Lung (tissue), 11 donors: ENCODE measurements at regions not wholly inside any gene's neighbourhood (a gene's known extent, or its start where the extent isn't known, plus 50 kb on each side); places are given as distances from the start of the nearest gene placed in this dataset.

Source experiments
- ATAC-seq: fragments of 200-7000 bp; cut with Tn5 transposase; one replicate; pipeline ENCODE4 v1.9.1; 2020; ENCODE audit warnings: moderate number of reproducible peaks; ENCODE audit not compliant: insufficient read depth, low FRiP score
- DNase-seq, 3 donors: peaks; one replicate each; pipeline ENCODE4 v3.0.0-alpha.2; 2013 to 2017
- H3K27ac ChIP-seq, 2 donors: one replicate each; pipeline ENCODE4 v1.5.1; 2013; ENCODE audit warnings: mild to moderate bottlenecking in 2 of 2, moderate library complexity in 2 of 2, control low read depth in 1 of 2, inconsistent platforms in 1 of 2, low read depth in 1 of 2, low read length in 1 of 2
- H3K27me3 ChIP-seq, 3 donors: one replicate each; pipeline ENCODE4 v1.5.1; 2013; ENCODE audit warnings: low read length in 2 of 3; ENCODE audit not compliant: control insufficient read depth in 3 of 3, insufficient read depth in 3 of 3
- H3K36me3 ChIP-seq, 4 donors: one replicate each; pipeline ENCODE4 v1.5.1; 2013; ENCODE audit warnings: low read length in 4 of 4, mild to moderate bottlenecking in 1 of 4, moderate library complexity in 1 of 4; ENCODE audit not compliant: control insufficient read depth in 4 of 4, insufficient read depth in 4 of 4
- H3K4me1 ChIP-seq, 5 donors: one replicate each; pipeline ENCODE4 v1.5.1; 2013; ENCODE audit warnings: low read length in 5 of 5, mild to moderate bottlenecking in 2 of 5, moderate library complexity in 1 of 5; ENCODE audit not compliant: control insufficient read depth in 5 of 5, insufficient read depth in 5 of 5
- H3K4me3 ChIP-seq: one replicate; pipeline ENCODE4 v1.5.1; 2013; ENCODE audit warnings: mild to moderate bottlenecking, control low read depth, moderate library complexity
- H3K9ac ChIP-seq, 2 donors: one replicate each; pipeline ENCODE4 v1.5.1; 2013; ENCODE audit warnings: low read length in 2 of 2, control low read depth in 1 of 2; ENCODE audit not compliant: insufficient read depth in 1 of 2
- H3K9me3 ChIP-seq, 4 donors: one replicate each; pipeline ENCODE4 v1.5.1; 2013; ENCODE audit warnings: low read length in 3 of 4, mild to moderate bottlenecking in 1 of 4, moderate library complexity in 1 of 4; ENCODE audit not compliant: control insufficient read depth in 4 of 4, insufficient read depth in 3 of 4
- CTCF ChIP-seq: IDR thresholded peaks from 2 replicates; pipeline ENCODE4 v1.5.1; 2012; ENCODE audit warnings: mild to moderate bottlenecking; ENCODE audit errors: control extremely low read depth, extremely low read depth
- WGBS, 2 donors: extraction: QIAGEN DNeasy Blood & Tissue Kit; methylation state at CpG; one replicate each; pipeline ENCODE4 v1.1.7; 2013; 5-methylcytosine and 5-hydroxymethylcytosine counted together
- donor health status: control.
- donor health status: control.
- donor health status: Bipolar disorder and iron deficiency.
- donor health status: healthy.
- donor health status: DM: yes; HTN: yes; CAD: no.

- ATAC-seq (no peak), DNase-seq (no peak)
- H3K27ac ChIP-seq, result no peak overlapping the region
- no peaks in the 10 kb centered on the region for H3K27me3 ChIP-seq
- 94 to 99% methylated on average over 8 of the region's 8 CpGs for WGBS, 2 donors
- H3K4me1 ChIP-seq, result no peaks in the 10 kb centered on the region
- TF ChIP-seq CTCF, result no peak
- H3K9me3 ChIP-seq, result peaks cover 0 to 7% (median 0%) of the 10 kb centered on the region in 4 donors
- no peaks in the 10 kb centered on the region for H3K36me3 ChIP-seq
- H3K4me3 ChIP-seq, result no peak overlapping the region
- no peak overlapping the region for H3K9ac ChIP-seq
Observed at GRCh38 chr15:93239591-93239990, 150.6 kb upstream of the RGMA start.

DNA sequence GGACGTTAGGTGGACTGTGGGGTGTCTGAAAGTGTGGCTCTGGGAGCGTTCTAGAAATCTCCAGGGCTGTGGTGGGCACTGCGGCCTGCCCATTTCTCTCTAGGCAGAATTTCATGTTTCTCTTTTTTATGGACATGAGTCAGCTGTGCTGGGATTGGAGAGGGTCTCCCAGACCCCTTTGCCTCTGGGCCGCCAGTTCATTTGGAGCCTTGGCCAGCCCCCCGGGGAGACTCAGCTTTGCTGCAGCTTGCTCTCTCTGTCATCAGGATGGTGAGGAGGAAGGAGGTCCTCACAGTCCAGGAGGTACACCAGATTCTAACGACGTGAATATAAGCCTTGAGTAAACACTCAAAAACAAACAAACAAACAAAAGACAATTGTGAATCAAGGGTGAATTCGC is 149.6 kb upstream of the RGMA start:
- ATAC-seq, result no peak
- Histone ChIP-seq H3K9ac (no peak overlapping the region), H3K9me3 (peaks cover 0 to 7% (median 0%) of the 10 kb centered on the region in 4 donors), H3K4me3 (no peak overlapping the region), H3K27ac (no peak overlapping the region), H3K4me1 (no peaks in the 10 kb centered on the region), H3K36me3 (no peaks in the 10 kb centered on the region), H3K27me3 (no peaks in the 10 kb centered on the region)
- TF ChIP-seq CTCF, result no peak
- DNase-seq, result no peak
- 81 to 91% methylated on average over 8 of the region's 8 CpGs for WGBS, 2 donors

DNA sequence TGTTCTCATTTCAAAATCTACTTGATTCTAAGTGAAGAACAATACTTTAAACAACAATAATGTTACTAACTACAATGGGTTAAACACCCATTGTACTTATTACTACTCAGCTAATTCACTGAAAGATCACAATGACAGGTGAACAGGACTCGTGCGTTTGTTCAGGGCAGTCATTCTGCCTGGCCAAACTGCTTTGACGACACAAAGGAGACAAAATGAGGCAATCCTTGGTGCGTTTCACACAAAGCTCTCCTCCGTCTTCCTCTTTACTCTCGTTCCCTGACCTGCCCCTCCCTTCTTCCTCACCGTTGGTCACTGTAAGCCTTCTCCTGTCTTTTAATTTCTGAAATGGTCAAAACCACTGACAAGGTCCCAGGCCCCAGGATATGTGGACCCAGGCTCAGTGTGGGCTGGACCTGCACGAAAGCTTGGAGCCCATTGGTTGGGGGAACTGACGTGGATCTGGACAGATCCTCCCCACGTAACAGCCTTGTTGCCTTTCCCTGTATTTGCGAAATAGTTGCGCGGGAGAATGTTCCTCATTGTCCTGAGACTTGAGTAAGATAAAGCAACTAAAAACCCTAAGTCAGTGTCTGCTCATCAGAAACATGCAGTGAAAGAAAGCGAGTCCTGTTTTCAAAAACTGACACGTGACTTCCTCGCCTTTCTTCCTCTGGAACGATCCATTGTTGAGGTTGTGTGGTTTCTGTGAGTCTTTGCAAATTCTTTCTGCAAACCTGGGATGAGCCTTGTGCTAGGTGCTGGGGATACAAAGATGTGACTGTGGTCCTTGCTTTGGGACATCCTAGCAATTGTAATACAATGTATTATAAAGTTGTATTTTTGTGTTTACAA is 147.1 kb upstream of the RGMA start:
- Histone ChIP-seq H3K4me3 (no peak overlapping the region), H3K4me1 (no peaks in the 10 kb centered on the region), H3K27me3 (no peaks in the 10 kb centered on the region), H3K27ac (peak overlapping the region in 1 of 2 donors; percentile 9), H3K9ac (no peak overlapping the region), H3K9me3 (peaks cover 0 to 7% (median 0%) of the 10 kb centered on the region in 4 donors), H3K36me3 (no peaks in the 10 kb centered on the region)
- ATAC-seq, result no peak
- 27 to 44% methylated on average over 17 of the region's 17 CpGs for WGBS, 2 donors
- peak in 1 of 3 donors; percentile 17 for DNase-seq
- TF ChIP-seq CTCF, result no peak
